ENCODE measurements at regions not wholly inside any gene's neighbourhood (a gene's known extent, or its start where the extent isn't known, plus 50 kb on each side); places are given as distances from the start of the nearest gene placed in this dataset.

- H3K4me2 ChIP-seq (ENCODE audit: low read length), result no peak overlapping the region
- H3K18ac ChIP-seq (ENCODE audit: low read length), result no peak overlapping the region
- H2AK5ac ChIP-seq (ENCODE audit: low read length), result no peak overlapping the region
- peaks cover 4% of the 10 kb centered on the region for H3K4me1 ChIP-seq (ENCODE audit: control insufficient read depth, low read depth, low read length)
- H3K4me3 ChIP-seq (ENCODE audit: low read length), result no peak overlapping the region
- no CpG with 5 or more reads among the region's 9 CpGs for WGBS (ENCODE audit: extremely low coverage, insufficient coverage, low lambda C conversion rate)
- no peaks in the 10 kb centered on the region for H3K79me1 ChIP-seq (ENCODE audit: low read length)
- H3K56ac ChIP-seq (ENCODE audit: low read length), result no peak overlapping the region
- H4K5ac ChIP-seq (ENCODE audit: low read length), result no peak overlapping the region
- H3K36me3 ChIP-seq (ENCODE audit: control insufficient read depth, insufficient read depth, low read length), result no peaks in the 10 kb centered on the region
- DNase-seq, result no peak
- H3K27ac ChIP-seq (ENCODE audit: low read depth, low read length), result no peak overlapping the region
- no peaks in the 10 kb centered on the region for H3K79me2 ChIP-seq (ENCODE audit: control insufficient read depth, insufficient read depth, low read length)
- H2BK15ac ChIP-seq (replicated peaks; ENCODE audit: low read depth), result no peak overlapping the region
- H2BK5ac ChIP-seq (ENCODE audit: low read length), result no peak overlapping the region
- H3K9ac ChIP-seq (ENCODE audit: low read length), result no peak overlapping the region
- H3K23ac ChIP-seq (ENCODE audit: low read length), result no peak overlapping the region
- H2BK120ac ChIP-seq (ENCODE audit: low read depth, low read length), result no peak overlapping the region
- no peaks in the 10 kb centered on the region for H3K27me3 ChIP-seq (ENCODE audit: insufficient read depth, low read length, poor library complexity)
- no peak overlapping the region for H4K8ac ChIP-seq (ENCODE audit: low read depth, low read length)
- no peak overlapping the region for H3K4ac ChIP-seq (ENCODE audit: low read depth, low read length)
Observed at GRCh38 chr10:131656431-131656841, 244.4 kb upstream of the PPP2R2D start.

GRCh38 chr10:131657318-131657984 is 243.4 kb upstream of the PPP2R2D start:
- Histone ChIP-seq H3K4me1 (ENCODE audit: control insufficient read depth, low read depth, low read length) (peaks cover 2% of the 10 kb centered on the region), H2BK120ac (ENCODE audit: low read depth, low read length) (no peak overlapping the region), H3K4me2 (ENCODE audit: low read length) (no peak overlapping the region), H3K27ac (ENCODE audit: low read depth, low read length) (no peak overlapping the region), H3K23ac (ENCODE audit: low read length) (no peak overlapping the region), H3K18ac (ENCODE audit: low read length) (no peak overlapping the region), H3K56ac (ENCODE audit: low read length) (no peak overlapping the region), H3K36me3 (ENCODE audit: control insufficient read depth, insufficient read depth, low read length) (no peaks in the 10 kb centered on the region), H3K79me2 (ENCODE audit: control insufficient read depth, insufficient read depth, low read length) (no peaks in the 10 kb centered on the region), H3K79me1 (ENCODE audit: low read length) (no peaks in the 10 kb centered on the region), H2BK5ac (ENCODE audit: low read length) (no peak overlapping the region), H3K4me3 (ENCODE audit: low read length) (no peak overlapping the region), H3K27me3 (ENCODE audit: insufficient read depth, low read length, poor library complexity) (no peaks in the 10 kb centered on the region), H3K9ac (ENCODE audit: low read length) (no peak overlapping the region), H4K8ac (ENCODE audit: low read depth, low read length) (no peak overlapping the region), H4K5ac (ENCODE audit: low read length) (no peak overlapping the region), H3K4ac (ENCODE audit: low read depth, low read length) (no peak overlapping the region), H2AK5ac (ENCODE audit: low read length) (no peak overlapping the region), H2BK15ac (replicated peaks; ENCODE audit: low read depth) (no peak overlapping the region)
- no peak for DNase-seq
- no CpG with 5 or more reads among the region's 16 CpGs for WGBS (ENCODE audit: extremely low coverage, insufficient coverage, low lambda C conversion rate)

- Histone ChIP-seq H4K8ac (ENCODE audit: low read depth, low read length) (no peak overlapping the region), H3K27me3 (ENCODE audit: insufficient read depth, low read length, poor library complexity) (no peaks in the 10 kb centered on the region), H3K23ac (ENCODE audit: low read length) (no peak overlapping the region), H3K79me2 (ENCODE audit: control insufficient read depth, insufficient read depth, low read length) (no peaks in the 10 kb centered on the region), H3K56ac (ENCODE audit: low read length) (no peak overlapping the region), H3K9ac (ENCODE audit: low read length) (no peak overlapping the region), H3K4me1 (ENCODE audit: control insufficient read depth, low read depth, low read length) (no peaks in the 10 kb centered on the region), H2BK15ac (replicated peaks; ENCODE audit: low read depth) (no peak overlapping the region), H3K4ac (ENCODE audit: low read depth, low read length) (no peak overlapping the region), H2BK5ac (ENCODE audit: low read length) (no peak overlapping the region), H3K4me3 (ENCODE audit: low read length) (no peak overlapping the region), H4K5ac (ENCODE audit: low read length) (no peak overlapping the region), H3K36me3 (ENCODE audit: control insufficient read depth, insufficient read depth, low read length) (no peaks in the 10 kb centered on the region), H3K79me1 (ENCODE audit: low read length) (no peaks in the 10 kb centered on the region), H2BK120ac (ENCODE audit: low read depth, low read length) (no peak overlapping the region), H2AK5ac (ENCODE audit: low read length) (no peak overlapping the region), H3K18ac (ENCODE audit: low read length) (no peak overlapping the region), H3K27ac (ENCODE audit: low read depth, low read length) (no peak overlapping the region), H3K4me2 (ENCODE audit: low read length) (no peak overlapping the region)
- no peak for DNase-seq
- WGBS (ENCODE audit: extremely low coverage, insufficient coverage, low lambda C conversion rate), result no CpG with 5 or more reads among the region's 9 CpGs
Observed at GRCh38 chr10:131657985-131658330, 242.8 kb upstream of the PPP2R2D start.

GRCh38 chr10:131658476-131659110 is 242.2 kb upstream of the PPP2R2D start:
- Histone ChIP-seq H4K8ac (ENCODE audit: low read depth, low read length) (no peak overlapping the region), H3K36me3 (ENCODE audit: control insufficient read depth, insufficient read depth, low read length) (no peaks in the 10 kb centered on the region), H3K4me2 (ENCODE audit: low read length) (no peak overlapping the region), H2AK5ac (ENCODE audit: low read length) (no peak overlapping the region), H3K79me1 (ENCODE audit: low read length) (no peaks in the 10 kb centered on the region), H3K4ac (ENCODE audit: low read depth, low read length) (no peak overlapping the region), H3K4me1 (ENCODE audit: control insufficient read depth, low read depth, low read length) (no peaks in the 10 kb centered on the region), H2BK5ac (ENCODE audit: low read length) (no peak overlapping the region), H3K27ac (ENCODE audit: low read depth, low read length) (no peak overlapping the region), H2BK120ac (ENCODE audit: low read depth, low read length) (no peak overlapping the region), H2BK15ac (replicated peaks; ENCODE audit: low read depth) (no peak overlapping the region), H4K5ac (ENCODE audit: low read length) (no peak overlapping the region), H3K56ac (ENCODE audit: low read length) (no peak overlapping the region), H3K23ac (ENCODE audit: low read length) (no peak overlapping the region), H3K9ac (ENCODE audit: low read length) (no peak overlapping the region), H3K4me3 (ENCODE audit: low read length) (no peak overlapping the region), H3K18ac (ENCODE audit: low read length) (no peak overlapping the region), H3K27me3 (ENCODE audit: insufficient read depth, low read length, poor library complexity) (no peaks in the 10 kb centered on the region), H3K79me2 (ENCODE audit: control insufficient read depth, insufficient read depth, low read length) (no peaks in the 10 kb centered on the region)
- WGBS (ENCODE audit: extremely low coverage, insufficient coverage, low lambda C conversion rate), result no CpG with 5 or more reads among the region's 9 CpGs
- no peak for DNase-seq

- Histone ChIP-seq H2BK15ac (replicated peaks; ENCODE audit: low read depth) (no peak overlapping the region), H3K4me3 (ENCODE audit: low read length) (no peak overlapping the region), H3K79me2 (ENCODE audit: control insufficient read depth, insufficient read depth, low read length) (no peaks in the 10 kb centered on the region), H3K4ac (ENCODE audit: low read depth, low read length) (no peak overlapping the region), H3K27ac (ENCODE audit: low read depth, low read length) (no peak overlapping the region), H3K23ac (ENCODE audit: low read length) (no peak overlapping the region), H3K4me1 (ENCODE audit: control insufficient read depth, low read depth, low read length) (no peaks in the 10 kb centered on the region), H3K36me3 (ENCODE audit: control insufficient read depth, insufficient read depth, low read length) (no peaks in the 10 kb centered on the region), H2BK120ac (ENCODE audit: low read depth, low read length) (no peak overlapping the region), H2AK5ac (ENCODE audit: low read length) (no peak overlapping the region), H3K4me2 (ENCODE audit: low read length) (no peak overlapping the region), H3K79me1 (ENCODE audit: low read length) (no peaks in the 10 kb centered on the region), H3K9ac (ENCODE audit: low read length) (no peak overlapping the region), H3K18ac (ENCODE audit: low read length) (no peak overlapping the region), H3K27me3 (ENCODE audit: insufficient read depth, low read length, poor library complexity) (no peaks in the 10 kb centered on the region), H3K56ac (ENCODE audit: low read length) (no peak overlapping the region), H4K5ac (ENCODE audit: low read length) (no peak overlapping the region), H4K8ac (ENCODE audit: low read depth, low read length) (no peak overlapping the region), H2BK5ac (ENCODE audit: low read length) (no peak overlapping the region)
- DNase-seq, result no peak
- WGBS (ENCODE audit: extremely low coverage, insufficient coverage, low lambda C conversion rate), result no CpG with 5 or more reads among the region's 9 CpGs
Observed at GRCh38 chr10:131660427-131660826, 240.4 kb upstream of the PPP2R2D start.

- no peak overlapping the region for H3K4me3 ChIP-seq (ENCODE audit: low read length)
- no peak overlapping the region for H2AK5ac ChIP-seq (ENCODE audit: low read length)
- no peak overlapping the region for H3K56ac ChIP-seq (ENCODE audit: low read length)
- no peak overlapping the region for H2BK120ac ChIP-seq (ENCODE audit: low read depth, low read length)
- no peaks in the 10 kb centered on the region for H3K79me2 ChIP-seq (ENCODE audit: control insufficient read depth, insufficient read depth, low read length)
- no peaks in the 10 kb centered on the region for H3K36me3 ChIP-seq (ENCODE audit: control insufficient read depth, insufficient read depth, low read length)
- no peaks in the 10 kb centered on the region for H3K27me3 ChIP-seq (ENCODE audit: insufficient read depth, low read length, poor library complexity)
- H3K79me1 ChIP-seq (ENCODE audit: low read length), result no peaks in the 10 kb centered on the region
- no peak overlapping the region for H3K18ac ChIP-seq (ENCODE audit: low read length)
- H3K4me2 ChIP-seq (ENCODE audit: low read length), result no peak overlapping the region
- no peak overlapping the region for H3K27ac ChIP-seq (ENCODE audit: low read depth, low read length)
- no peak overlapping the region for H2BK15ac ChIP-seq (replicated peaks; ENCODE audit: low read depth)
- no peak overlapping the region for H3K4ac ChIP-seq (ENCODE audit: low read depth, low read length)
- no peaks in the 10 kb centered on the region for H3K4me1 ChIP-seq (ENCODE audit: control insufficient read depth, low read depth, low read length)
- no peak for DNase-seq
- H4K5ac ChIP-seq (ENCODE audit: low read length), result no peak overlapping the region
- WGBS (ENCODE audit: extremely low coverage, insufficient coverage, low lambda C conversion rate), result no CpG with 5 or more reads among the region's 10 CpGs
- H4K8ac ChIP-seq (ENCODE audit: low read depth, low read length), result no peak overlapping the region
- no peak overlapping the region for H2BK5ac ChIP-seq (ENCODE audit: low read length)
- no peak overlapping the region for H3K23ac ChIP-seq (ENCODE audit: low read length)
- H3K9ac ChIP-seq (ENCODE audit: low read length), result no peak overlapping the region
Observed at GRCh38 chr10:131662851-131663250, 238.0 kb upstream of the PPP2R2D start.
